NCI-H526 treated with DMSO at 0.1 percent for 48 hours (cell line): ENCODE measurements at regions not wholly inside any gene's neighbourhood (a gene's known extent, or its start where the extent isn't known, plus 50 kb on each side); places are given as distances from the start of the nearest gene placed in this dataset.

ENCODE experiments used
- DNase-seq: peaks from one replicate; lab custom pipeline; 2025; lab: John Stamatoyannopoulos, UW

GRCh38 chr6:122524056-122524455, 52.4 kb upstream of the SERINC1 start:
- DNase-seq: no peak

- DNase-seq: peak; percentile 36
Measured at GRCh38 chr6:122530440-122531046, 58.9 kb upstream of the SERINC1 start.

- no peak for DNase-seq
Measured at GRCh38 chr6:122548281-122548680, 61.9 kb upstream of the PKIB start.

- DNase-seq: no peak
Measured at GRCh38 chr6:122548820-122549219, 61.4 kb upstream of the PKIB start.

GRCh38 chr6:122553697-122554096, 56.5 kb upstream of the PKIB start:
- DNase-seq: no peak

GRCh38 chr6:122555561-122555960, 54.6 kb upstream of the PKIB start:
- no peak for DNase-seq

- no peak for DNase-seq
Measured at GRCh38 chr6:122558080-122558479, 52.1 kb upstream of the PKIB start.
